Trophoblast cell (in vitro differentiated cells and primary cell): ENCODE measurements at regions not wholly inside any gene's neighbourhood (a gene's known extent, or its start where the extent isn't known, plus 50 kb on each side); places are given as distances from the start of the nearest gene placed in this dataset.

ENCODE experiments used
- DNase-seq, 2 donors: peaks; one replicate each; pipeline ENCODE4 v3.0.0-alpha.2; 2016
- H2AFZ ChIP-seq: 2 replicates; pipeline ENCODE4 v1.6.1; 2013; ENCODE audit warnings: low read length, moderate library complexity, mild to moderate bottlenecking; ENCODE audit not compliant: insufficient read depth, poor library complexity
- H2AK5ac ChIP-seq: 2 replicates; pipeline ENCODE4 v1.6.1; 2013; ENCODE audit warnings: mild to moderate bottlenecking, low read length
- H2BK120ac ChIP-seq: 2 replicates; pipeline ENCODE4 v1.6.1; 2013; ENCODE audit warnings: low read length, mild to moderate bottlenecking, moderate library complexity; ENCODE audit not compliant: insufficient read depth, poor library complexity
- H2BK12ac ChIP-seq: 2 replicates; pipeline ENCODE4 v1.6.1; 2013; ENCODE audit warnings: mild to moderate bottlenecking, low read length, moderate library complexity
- H2BK5ac ChIP-seq: 2 replicates; pipeline ENCODE4 v1.6.1; 2013; ENCODE audit warnings: low read length, low read depth, moderate library complexity, mild to moderate bottlenecking; ENCODE audit not compliant: poor library complexity
- H3K14ac ChIP-seq: 2 replicates; pipeline ENCODE4 v1.6.1; 2013; ENCODE audit warnings: mild to moderate bottlenecking, low read length
- H3K18ac ChIP-seq: 2 replicates; pipeline ENCODE4 v1.6.1; 2013; ENCODE audit warnings: mild to moderate bottlenecking, low read length
- H3K23ac ChIP-seq: 2 replicates; pipeline ENCODE4 v1.6.1; 2013; ENCODE audit warnings: low read length
- H3K27ac ChIP-seq: 2 replicates; pipeline ENCODE4 v1.5.1; 2013; ENCODE audit warnings: low read depth, mild to moderate bottlenecking, inconsistent platforms, low read length, moderate library complexity
- H3K27me3 ChIP-seq: 2 replicates; pipeline ENCODE4 v1.6.1; 2013; ENCODE audit warnings: inconsistent platforms, mild to moderate bottlenecking, low read length, moderate library complexity; ENCODE audit not compliant: insufficient read depth
- H3K36me3 ChIP-seq, 2 experiments: 1 replicate in 1 of 2; 2 replicates in 1 of 2; pipeline ENCODE4 v1.6.1; 2013; ENCODE audit warnings: low read length in 2 of 2, mild to moderate bottlenecking in 2 of 2, moderate library complexity in 1 of 2; ENCODE audit not compliant: insufficient read depth in 2 of 2, control insufficient read depth in 1 of 2
- H3K4ac ChIP-seq: 2 replicates; pipeline ENCODE4 v1.6.1; 2013; ENCODE audit warnings: low read depth, mild to moderate bottlenecking, low read length, moderate library complexity
- H3K4me1 ChIP-seq, 2 experiments: 1 replicate in 1 of 2; 2 replicates in 1 of 2; pipeline ENCODE4 v1.6.1; 2013; ENCODE audit warnings: low read length in 2 of 2, mild to moderate bottlenecking in 2 of 2, moderate library complexity in 1 of 2; ENCODE audit not compliant: insufficient read depth in 2 of 2, control insufficient read depth in 1 of 2
- H3K4me2 ChIP-seq: 2 replicates; pipeline ENCODE4 v1.6.1; 2013; ENCODE audit warnings: inconsistent platforms, mild to moderate bottlenecking, low read length, moderate library complexity
- H3K4me3 ChIP-seq: 2 replicates; pipeline ENCODE4 v1.5.1; 2013; ENCODE audit warnings: mild to moderate bottlenecking, low read depth, low read length, inconsistent platforms
- H3K79me1 ChIP-seq: one replicate; pipeline ENCODE4 v1.6.1; 2013; ENCODE audit warnings: low read length
- H3K79me2 ChIP-seq: 2 replicates; pipeline ENCODE4 v1.6.1; 2013; ENCODE audit warnings: low read length, mild to moderate bottlenecking; ENCODE audit not compliant: control insufficient read depth, insufficient read depth, poor library complexity
- H3K9ac ChIP-seq: 2 replicates; pipeline ENCODE4 v1.6.1; 2013; ENCODE audit warnings: mild to moderate bottlenecking, low read length
- H3K9me3 ChIP-seq: 2 replicates; pipeline ENCODE4 v1.6.1; 2013; ENCODE audit warnings: low read depth, mild to moderate bottlenecking, control low read depth, inconsistent platforms, low read length; ENCODE audit not compliant: insufficient read depth
- H4K12ac ChIP-seq: 2 replicates; pipeline ENCODE4 v1.6.1; 2013; ENCODE audit warnings: low read depth, mild to moderate bottlenecking, low read length, moderate library complexity
- H4K8ac ChIP-seq: 2 replicates; pipeline ENCODE4 v1.6.1; 2013; ENCODE audit warnings: low read depth, mild to moderate bottlenecking, low read length, moderate library complexity
- H4K91ac ChIP-seq: one replicate; pipeline ENCODE4 v1.6.1; 2013; ENCODE audit warnings: low read depth, mild to moderate bottlenecking, low read length, moderate library complexity
- WGBS: extraction: QIAGEN DNeasy Blood & Tissue Kit; methylation state at CpG from one replicate; pipeline ENCODE4 v1.1.7; 2013; ENCODE audit warnings: missing lambda C conversion rate; ENCODE audit not compliant: insufficient read length, insufficient coverage; ENCODE audit errors: extremely low coverage; 5-methylcytosine and 5-hydroxymethylcytosine counted together

DNA sequence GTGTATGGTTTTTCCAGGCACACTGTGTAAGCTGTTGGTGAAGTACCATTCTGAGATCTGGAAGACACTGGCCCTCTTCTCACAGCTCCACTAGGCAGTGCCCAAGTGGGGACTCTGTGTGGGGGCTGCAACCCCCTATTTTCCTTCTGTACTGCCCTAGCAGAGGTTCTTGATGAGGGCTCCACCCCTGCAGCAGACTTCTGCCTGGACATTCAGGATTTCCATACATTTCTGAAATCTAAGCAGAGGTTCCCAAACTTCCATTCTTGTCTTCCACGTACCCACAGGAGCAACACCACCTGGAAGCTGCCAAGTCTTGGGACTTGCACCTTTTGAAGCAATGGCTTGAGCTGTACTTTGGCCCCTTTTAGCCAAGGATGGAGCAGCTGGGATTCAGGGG, 85.2 kb upstream of the PRMT8 start:
- Histone ChIP-seq H4K12ac (no peak overlapping the region), H3K9me3 (peaks cover 6% of the 10 kb centered on the region), H3K79me2 (no peaks in the 10 kb centered on the region), H4K8ac (no peak overlapping the region), H3K23ac (no peak overlapping the region), H2AK5ac (no peak overlapping the region), H3K4ac (no peak overlapping the region), H3K4me2 (no peak overlapping the region), H3K4me1 (no peaks in the 10 kb centered on the region), H3K79me1 (no peaks in the 10 kb centered on the region), H2BK120ac (no peak overlapping the region), H2BK12ac (no peak overlapping the region), H2AFZ (no peak overlapping the region), H3K18ac (no peak overlapping the region), H3K4me3 (no peak overlapping the region), H3K36me3 (no peaks in the 10 kb centered on the region), H3K27me3 (no peaks in the 10 kb centered on the region), H3K14ac (no peak overlapping the region), H2BK5ac (no peak overlapping the region), H4K91ac (no peak overlapping the region), H3K27ac (no peak overlapping the region), H3K9ac (no peak overlapping the region)
- no peak for DNase-seq
- WGBS = no CpG with 5 or more reads among the region's 1 CpG

DNA sequence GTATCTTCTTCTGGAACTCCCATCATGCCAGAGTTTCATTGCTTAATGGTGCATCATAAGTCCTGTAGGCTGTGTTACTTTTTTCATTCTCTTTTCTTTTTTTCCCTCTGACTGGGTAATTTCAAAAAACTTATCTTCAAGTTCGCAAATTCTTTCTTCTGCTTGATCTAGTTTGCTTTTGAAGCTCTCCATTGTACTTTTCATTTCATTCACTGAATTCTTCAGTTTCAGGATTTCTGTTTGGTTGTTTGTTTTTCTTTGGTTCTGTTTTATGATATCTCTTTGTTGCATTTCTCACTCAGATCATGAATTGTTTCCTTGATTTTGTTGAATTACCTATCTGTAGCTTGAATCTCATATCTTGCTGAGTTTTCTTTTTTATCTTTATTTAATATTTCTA, 83.3 kb upstream of the PRMT8 start:
- no peak overlapping the region for H3K4me3 ChIP-seq
- no peaks in the 10 kb centered on the region for H3K27me3 ChIP-seq
- no peak overlapping the region for H3K14ac ChIP-seq
- no peak overlapping the region for H4K91ac ChIP-seq
- H4K8ac ChIP-seq = no peak overlapping the region
- no peaks in the 10 kb centered on the region for H3K79me1 ChIP-seq
- H2AK5ac ChIP-seq = no peak overlapping the region
- H2AFZ ChIP-seq = no peak overlapping the region
- no peak overlapping the region for H3K9ac ChIP-seq
- H3K9me3 ChIP-seq = peaks cover 6% of the 10 kb centered on the region
- H3K79me2 ChIP-seq = no peaks in the 10 kb centered on the region
- no peak for DNase-seq
- H3K4me1 ChIP-seq = no peaks in the 10 kb centered on the region
- no peak overlapping the region for H3K4ac ChIP-seq
- H2BK12ac ChIP-seq = no peak overlapping the region
- no peak overlapping the region for H4K12ac ChIP-seq
- no peak overlapping the region for H2BK5ac ChIP-seq
- no peak overlapping the region for H2BK120ac ChIP-seq
- no CpG with 5 or more reads among the region's 1 CpG for WGBS
- no peak overlapping the region for H3K27ac ChIP-seq
- H3K23ac ChIP-seq = no peak overlapping the region
- H3K4me2 ChIP-seq = no peak overlapping the region
- no peaks in the 10 kb centered on the region for H3K36me3 ChIP-seq
- H3K18ac ChIP-seq = no peak overlapping the region

GRCh38 chr12:3409662-3410061, 81.3 kb upstream of the PRMT8 start:
- H4K8ac ChIP-seq = no peak overlapping the region
- H2AFZ ChIP-seq = no peak overlapping the region
- no peak overlapping the region for H2BK5ac ChIP-seq
- no peak overlapping the region for H3K23ac ChIP-seq
- no peak for DNase-seq
- no peak overlapping the region for H3K27ac ChIP-seq
- H3K36me3 ChIP-seq = no peaks in the 10 kb centered on the region
- H3K4me2 ChIP-seq = no peak overlapping the region
- no CpG with 5 or more reads among the region's 2 CpGs for WGBS
- H3K9me3 ChIP-seq = peaks cover 12% of the 10 kb centered on the region
- H3K79me2 ChIP-seq = no peaks in the 10 kb centered on the region
- no peak overlapping the region for H3K14ac ChIP-seq
- no peaks in the 10 kb centered on the region for H3K79me1 ChIP-seq
- no peak overlapping the region for H3K9ac ChIP-seq
- H3K18ac ChIP-seq = no peak overlapping the region
- H3K4me3 ChIP-seq = no peak overlapping the region
- no peak overlapping the region for H2AK5ac ChIP-seq
- H4K91ac ChIP-seq = no peak overlapping the region
- no peak overlapping the region for H2BK120ac ChIP-seq
- H3K4ac ChIP-seq = no peak overlapping the region
- no peak overlapping the region for H4K12ac ChIP-seq
- no peaks in the 10 kb centered on the region for H3K27me3 ChIP-seq
- no peak overlapping the region for H2BK12ac ChIP-seq
- no peaks in the 10 kb centered on the region for H3K4me1 ChIP-seq

DNA sequence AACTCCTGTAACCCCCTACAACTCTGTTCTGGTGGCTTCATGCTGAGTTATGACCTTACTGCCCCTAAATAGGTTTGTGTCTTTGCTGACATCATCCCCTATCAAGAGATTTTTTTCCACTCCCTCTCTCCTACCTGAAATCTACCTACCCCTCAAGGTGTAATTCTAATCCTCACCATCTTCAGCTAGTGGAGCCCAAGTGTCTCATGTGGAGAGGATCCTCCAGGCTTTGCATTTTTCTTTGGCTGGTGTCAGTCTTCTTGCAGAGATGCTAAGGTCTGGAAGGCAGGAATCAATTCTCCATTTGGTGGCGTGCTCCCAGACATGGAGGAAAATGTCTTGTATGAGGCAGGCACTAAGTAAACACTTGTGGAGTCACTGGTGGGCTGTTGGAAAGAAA, 74.8 kb upstream of the PRMT8 start:
- H4K12ac ChIP-seq = no peak overlapping the region
- no peak overlapping the region for H2BK12ac ChIP-seq
- no peak overlapping the region for H3K14ac ChIP-seq
- H4K91ac ChIP-seq = no peak overlapping the region
- H3K4me3 ChIP-seq = no peak overlapping the region
- no peaks in the 10 kb centered on the region for H3K79me2 ChIP-seq
- H3K4ac ChIP-seq = no peak overlapping the region
- H3K9me3 ChIP-seq = peaks cover 9% of the 10 kb centered on the region
- WGBS = no CpG with 5 or more reads among the region's 1 CpG
- no peaks in the 10 kb centered on the region for H3K4me1 ChIP-seq
- no peak overlapping the region for H3K23ac ChIP-seq
- H3K4me2 ChIP-seq = no peak overlapping the region
- no peaks in the 10 kb centered on the region for H3K27me3 ChIP-seq
- H3K9ac ChIP-seq = no peak overlapping the region
- H3K27ac ChIP-seq = no peak overlapping the region
- DNase-seq = no peak
- no peak overlapping the region for H2AK5ac ChIP-seq
- no peak overlapping the region for H2BK120ac ChIP-seq
- H3K79me1 ChIP-seq = no peaks in the 10 kb centered on the region
- no peak overlapping the region for H2AFZ ChIP-seq
- H2BK5ac ChIP-seq = no peak overlapping the region
- H3K36me3 ChIP-seq = no peaks in the 10 kb centered on the region
- no peak overlapping the region for H3K18ac ChIP-seq
- H4K8ac ChIP-seq = no peak overlapping the region
